Limb (tissue), 2 donors: ENCODE measurements at regions not wholly inside any gene's neighbourhood (a gene's known extent, or its start where the extent isn't known, plus 50 kb on each side); places are given as distances from the start of the nearest gene placed in this dataset.
"Not testable (repeated sequence)": the region's sequence is repeated elsewhere in the genome, so short reads cannot be mapped to it uniquely, and the experiment has no call there.

Source experiments
- DNase-seq, 2 donors: peaks; one replicate each; pipeline ENCODE4 v3.0.0-alpha.2; 2016; ENCODE audit errors: extremely low spot score in 2 of 2

- DNase-seq = no peak
Observed at GRCh38 chr11:91497847-91498246, 726.8 kb upstream of the FAT3 start.

- DNase-seq = no peak
Observed at GRCh38 chr11:91495837-91496236, 728.8 kb upstream of the FAT3 start.

- no peak for DNase-seq
Observed at GRCh38 chr11:91489989-91490388, 734.6 kb upstream of the FAT3 start.

GRCh38 chr11:91483956-91484355, 740.7 kb upstream of the FAT3 start:
- DNase-seq = not testable (repeated sequence)

GRCh38 chr11:91481875-91482274, 742.7 kb upstream of the FAT3 start:
- DNase-seq = not testable (repeated sequence)

- no peak for DNase-seq
Observed at GRCh38 chr11:91470656-91471055, 754.0 kb upstream of the FAT3 start.

- DNase-seq = no peak
Observed at GRCh38 chr11:91459840-91460239, 764.8 kb upstream of the FAT3 start.

GRCh38 chr11:91446267-91446666, 778.4 kb upstream of the FAT3 start:
- no peak for DNase-seq

GRCh38 chr11:91435694-91436395, 788.8 kb upstream of the FAT3 start:
- no peak for DNase-seq

- no peak for DNase-seq
Observed at GRCh38 chr11:91433284-91434010, 791.2 kb upstream of the FAT3 start.

GRCh38 chr11:91421641-91422040, 803.0 kb upstream of the FAT3 start:
- DNase-seq = peak in 1 of 2 donors; percentile 34

- DNase-seq = no peak
Observed at GRCh38 chr11:91407842-91408241, 816.8 kb upstream of the FAT3 start.

GRCh38 chr11:91406009-91406408, 818.6 kb upstream of the FAT3 start:
- DNase-seq = no peak

- DNase-seq = no peak
Observed at GRCh38 chr11:91404344-91404743, 820.3 kb upstream of the FAT3 start.

- DNase-seq = no peak
Observed at GRCh38 chr11:91397134-91397468, 827.5 kb upstream of the FAT3 start.

GRCh38 chr11:91396236-91397133, 828.1 kb upstream of the FAT3 start:
- no peak for DNase-seq

GRCh38 chr11:91394727-91395414, 829.7 kb upstream of the FAT3 start:
- DNase-seq = peak; percentile 16 to 44

- no peak for DNase-seq
Observed at GRCh38 chr11:91394073-91394726, 830.4 kb upstream of the FAT3 start.

- no peak for DNase-seq
Observed at GRCh38 chr11:91382946-91383345, 841.7 kb upstream of the FAT3 start.

- DNase-seq = no peak
Observed at GRCh38 chr11:91374794-91375193, 849.8 kb upstream of the FAT3 start.

GRCh38 chr11:91373497-91373896, 851.1 kb upstream of the FAT3 start:
- no peak for DNase-seq
